H4 (cell line): ENCODE measurements at regions not wholly inside any gene's neighbourhood (a gene's known extent, or its start where the extent isn't known, plus 50 kb on each side); places are given as distances from the start of the nearest gene placed in this dataset.

Experiments used
- DNase-seq: peaks from one replicate; pipeline ENCODE4 v3.0.0-alpha.2; 2015; ENCODE audit warnings: low spot score

DNA sequence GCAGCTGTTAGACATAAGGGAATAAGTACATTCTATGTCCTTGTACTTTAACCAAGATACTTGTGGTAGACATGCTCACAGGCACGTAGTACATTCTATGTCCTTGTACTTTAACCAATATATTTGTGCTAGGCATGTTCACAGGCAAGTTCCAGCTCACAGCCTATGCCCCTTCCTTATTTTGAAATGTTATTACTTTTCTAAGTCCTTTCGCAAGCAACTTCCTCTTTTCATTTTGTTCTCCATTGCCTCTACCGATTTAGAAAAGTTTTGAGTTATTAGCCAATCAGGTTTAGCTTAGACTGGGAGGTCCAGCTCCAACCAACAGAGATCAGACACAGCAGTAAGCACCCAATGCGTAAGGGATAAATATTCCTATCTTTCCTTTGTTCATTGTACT, 60.1 kb upstream of the NUDT7 start:
- DNase-seq = no peak

DNA sequence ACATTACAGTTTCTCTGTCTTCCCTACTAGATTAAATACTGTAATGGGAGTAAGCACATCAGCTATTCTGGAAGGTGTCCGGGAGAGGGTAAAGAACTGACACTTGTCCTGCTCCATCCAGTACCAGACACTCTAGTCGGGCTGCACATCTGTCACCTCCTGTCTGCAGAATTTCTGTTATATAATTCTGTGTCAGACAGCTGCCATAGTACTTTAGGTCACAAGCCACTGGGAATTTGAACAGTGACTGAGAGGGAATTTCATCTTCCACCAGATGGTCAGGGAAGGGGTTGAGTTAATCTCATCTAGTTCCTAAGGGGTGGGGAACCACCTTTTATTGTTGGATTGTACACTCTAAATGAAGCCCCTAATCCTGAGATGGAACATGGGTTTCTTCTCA, 58.6 kb upstream of the NUDT7 start:
- no peak for DNase-seq

DNA sequence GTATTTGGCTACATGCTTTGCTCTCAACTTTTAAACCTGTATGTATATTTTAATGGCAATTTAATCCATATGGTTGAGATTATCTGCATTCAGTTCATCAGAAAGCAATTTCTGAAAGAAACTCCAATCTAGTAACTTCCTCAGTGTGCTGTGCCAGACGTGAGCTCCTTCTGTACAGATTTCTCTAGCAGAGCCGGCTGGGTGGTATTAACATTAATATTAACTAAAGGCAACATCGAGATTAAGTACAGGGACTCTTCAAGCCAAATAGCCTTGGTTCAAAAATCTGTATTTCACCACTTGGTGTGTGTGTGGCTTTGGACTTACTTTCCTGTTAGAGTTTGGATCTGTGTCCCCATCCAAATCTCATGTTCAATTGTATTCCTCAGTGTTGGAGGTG, 55.5 kb upstream of the NUDT7 start:
- DNase-seq = no peak

DNA sequence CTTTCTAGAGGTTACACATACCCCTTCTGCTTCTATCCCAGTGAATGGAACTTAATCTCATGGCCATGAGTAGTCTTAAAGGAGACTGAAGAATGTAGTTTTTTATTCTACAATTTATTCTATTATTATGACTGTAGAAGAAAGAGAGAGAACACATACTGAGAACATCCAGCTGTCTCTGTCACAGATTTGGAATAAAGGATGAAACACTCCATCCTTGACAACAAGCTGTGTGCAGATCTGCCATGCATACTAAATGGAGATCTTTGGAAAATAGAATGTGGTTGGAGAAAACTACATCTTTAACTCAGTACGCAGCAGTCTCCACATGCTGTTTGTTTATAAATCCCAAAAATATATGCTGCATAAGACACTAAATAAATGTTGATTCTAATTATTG, 54.1 kb upstream of the NUDT7 start:
- DNase-seq = no peak

DNA sequence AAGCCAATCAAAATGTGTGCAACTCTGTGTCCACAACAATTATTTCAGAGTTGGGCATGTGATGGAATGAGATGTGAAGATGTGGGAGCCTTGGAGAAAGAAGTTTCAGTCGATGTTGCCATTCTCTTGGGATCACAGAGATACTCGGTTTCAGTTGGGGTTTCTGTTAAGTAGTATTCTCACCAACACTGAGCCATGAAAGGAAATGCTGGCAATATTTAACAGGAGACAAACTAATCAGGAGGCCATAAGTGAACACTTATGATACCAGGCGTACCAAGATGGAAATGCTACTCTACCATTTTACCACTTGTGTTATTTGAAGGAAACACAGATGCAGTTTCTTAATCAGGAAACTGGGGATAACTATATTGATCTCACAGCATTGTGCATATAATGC, 53.3 kb upstream of the NUDT7 start:
- no peak for DNase-seq
